ENCODE measurements at regions not wholly inside any gene's neighbourhood (a gene's known extent, or its start where the extent isn't known, plus 50 kb on each side); places are given as distances from the start of the nearest gene placed in this dataset.
"Not testable (repeated sequence)": the region's sequence is repeated elsewhere in the genome, so short reads cannot be mapped to it uniquely, and the experiment has no call there.

- H3K27me3 ChIP-seq, H3K36me3 ChIP-seq, H3K9me3 ChIP-seq, H3K4me3 ChIP-seq, DNase-seq: not testable (repeated sequence)
These were observed 132.6 kb downstream of the SPATA31A6 start for GRCh38 chr9:42316026-42316425.

- not testable (repeated sequence) for H3K27me3 ChIP-seq, H3K4me3 ChIP-seq, H3K9me3 ChIP-seq, DNase-seq, H3K36me3 ChIP-seq
These were observed 134.2 kb downstream of the SPATA31A6 start for GRCh38 chr9:42317677-42318076.

GRCh38 chr9:42323084-42323809 lies 139.8 kb downstream of the SPATA31A6 start:
- not testable (repeated sequence) for DNase-seq, H3K36me3 ChIP-seq, H3K9me3 ChIP-seq, H3K4me3 ChIP-seq, H3K27me3 ChIP-seq

- H3K4me3 ChIP-seq, H3K36me3 ChIP-seq, DNase-seq, H3K27me3 ChIP-seq, H3K9me3 ChIP-seq: not testable (repeated sequence)
These were observed 141.7 kb downstream of the SPATA31A6 start for GRCh38 chr9:42325142-42325541.

- not testable (repeated sequence) for DNase-seq, H3K4me3 ChIP-seq, H3K36me3 ChIP-seq, H3K27me3 ChIP-seq, H3K9me3 ChIP-seq
These were observed 142.1 kb downstream of the SPATA31A6 start for GRCh38 chr9:42325561-42325960.

GRCh38 chr9:42326482-42326881 lies 143.0 kb downstream of the SPATA31A6 start:
- H3K4me3 ChIP-seq, H3K9me3 ChIP-seq, H3K36me3 ChIP-seq, DNase-seq, H3K27me3 ChIP-seq: not testable (repeated sequence)

GRCh38 chr9:42335342-42335741 lies 151.9 kb downstream of the SPATA31A6 start:
- not testable (repeated sequence) for DNase-seq, H3K27me3 ChIP-seq, H3K9me3 ChIP-seq, H3K4me3 ChIP-seq, H3K36me3 ChIP-seq

- H3K4me3 ChIP-seq, H3K9me3 ChIP-seq, DNase-seq, H3K27me3 ChIP-seq, H3K36me3 ChIP-seq: not testable (repeated sequence)
These were observed 152.7 kb downstream of the SPATA31A6 start for GRCh38 chr9:42335984-42336657.

GRCh38 chr9:42338275-42338674 lies 154.8 kb downstream of the SPATA31A6 start:
- not testable (repeated sequence) for H3K27me3 ChIP-seq, H3K36me3 ChIP-seq, H3K9me3 ChIP-seq, DNase-seq, H3K4me3 ChIP-seq

- not testable (repeated sequence) for H3K4me3 ChIP-seq, H3K27me3 ChIP-seq, H3K9me3 ChIP-seq, H3K36me3 ChIP-seq, DNase-seq
These were observed 156.4 kb downstream of the SPATA31A6 start for GRCh38 chr9:42339671-42340434.

- not testable (repeated sequence) for DNase-seq, H3K4me3 ChIP-seq, H3K27me3 ChIP-seq
These were observed 156.9 kb downstream of the SPATA31A6 start for GRCh38 chr9:42340435-42340723.

GRCh38 chr9:42341860-42342259 lies 158.4 kb downstream of the SPATA31A6 start:
- H3K27me3 ChIP-seq, H3K9me3 ChIP-seq, H3K36me3 ChIP-seq, DNase-seq, H3K4me3 ChIP-seq: not testable (repeated sequence)

More at GRCh38 chr9:42340435-42340723, 156.9 kb downstream of the SPATA31A6 start:
- H3K9me3 ChIP-seq, H3K36me3 ChIP-seq: not testable (repeated sequence)

- H3K27me3 ChIP-seq, H3K36me3 ChIP-seq, DNase-seq, H3K9me3 ChIP-seq, H3K4me3 ChIP-seq: not testable (repeated sequence)
These were observed 158.8 kb downstream of the SPATA31A6 start for GRCh38 chr9:42342297-42342696.

GRCh38 chr9:42344508-42344907 lies 161.0 kb downstream of the SPATA31A6 start:
- not testable (repeated sequence) for H3K4me3 ChIP-seq, DNase-seq, H3K36me3 ChIP-seq

GRCh38 chr9:42346916-42347315 lies 163.5 kb downstream of the SPATA31A6 start:
- H3K9me3 ChIP-seq, DNase-seq, H3K36me3 ChIP-seq, H3K4me3 ChIP-seq, H3K27me3 ChIP-seq: not testable (repeated sequence)

More at GRCh38 chr9:42344508-42344907, 161.0 kb downstream of the SPATA31A6 start:
- H3K9me3 ChIP-seq, H3K27me3 ChIP-seq: not testable (repeated sequence)

GRCh38 chr9:42349181-42349580 lies 165.7 kb downstream of the SPATA31A6 start:
- DNase-seq, H3K27me3 ChIP-seq, H3K36me3 ChIP-seq, H3K9me3 ChIP-seq, H3K4me3 ChIP-seq: not testable (repeated sequence)

- DNase-seq, H3K27me3 ChIP-seq, H3K36me3 ChIP-seq, H3K9me3 ChIP-seq, H3K4me3 ChIP-seq: not testable (repeated sequence)
These were observed 167.0 kb downstream of the SPATA31A6 start for GRCh38 chr9:42350412-42350811.
